ENCODE measurements at regions not wholly inside any gene's neighbourhood (a gene's known extent, or its start where the extent isn't known, plus 50 kb on each side); places are given as distances from the start of the nearest gene placed in this dataset.

- Histone ChIP-seq H3K36me3 (no peaks in the 10 kb centered on the region), H3K9me3 (peaks cover 0 to 5% (median 0%) of the 10 kb centered on the region in 4 donors), H3K4me3 (no peak overlapping the region), H3K4me1 (no peaks in the 10 kb centered on the region), H3K27ac (replicated peaks in 1 of 4) (no peak overlapping the region), H3K27me3 (peaks cover 0 to 2% (median 0%) of the 10 kb centered on the region in 4 donors)
- intact Hi-C loops (cut with DNase I), result no loop called here
- TF ChIP-seq EP300 (IDR thresholded peaks at IDR 0.05), result no peak
- TF ChIP-seq POLR2A (IDR thresholded peaks at IDR 0.05; ENCODE audit: low read depth), result no peak
- no peak for TF ChIP-seq POLR2AphosphoS5 (IDR thresholded peaks at IDR 0.05)
- no peak for TF ChIP-seq CTCF (IDR thresholded peaks at IDR 0.05)
- 95% methylated on average over 2 of the region's 2 CpGs for WGBS
- no peak for DNase-seq (ENCODE audit: extremely low spot score)
Observed at GRCh38 chr1:230542681-230543080, 99.6 kb upstream of the COG2 start.

- Histone ChIP-seq H3K27ac (replicated peaks in 1 of 4) (no peak overlapping the region), H3K27me3 (peaks cover 0 to 8% (median 0%) of the 10 kb centered on the region in 4 donors), H3K4me3 (no peak overlapping the region), H3K9me3 (peaks cover 0 to 8% (median 0%) of the 10 kb centered on the region in 4 donors), H3K36me3 (no peaks in the 10 kb centered on the region), H3K4me1 (no peaks in the 10 kb centered on the region)
- intact Hi-C loops (cut with DNase I), result no loop called here
- DNase-seq (ENCODE audit: extremely low spot score), result peak; percentile 14
- TF ChIP-seq POLR2AphosphoS5 (IDR thresholded peaks at IDR 0.05), result no peak
- TF ChIP-seq CTCF (IDR thresholded peaks at IDR 0.05), result no peak
- no peak for TF ChIP-seq POLR2A (IDR thresholded peaks at IDR 0.05; ENCODE audit: low read depth)
- TF ChIP-seq EP300 (IDR thresholded peaks at IDR 0.05), result no peak
Observed at GRCh38 chr1:230542054-230542453, 100.2 kb upstream of the COG2 start.

GRCh38 chr1:230541306-230541705, 101.0 kb upstream of the COG2 start:
- DNase-seq (ENCODE audit: extremely low spot score), result peak; percentile 29
- Histone ChIP-seq H3K27ac (replicated peaks in 1 of 4) (no peak overlapping the region), H3K27me3 (peaks cover 0 to 10% (median 0%) of the 10 kb centered on the region in 4 donors), H3K9me3 (peaks cover 0 to 8% (median 0%) of the 10 kb centered on the region in 4 donors), H3K4me3 (no peak overlapping the region), H3K4me1 (no peaks in the 10 kb centered on the region), H3K36me3 (no peaks in the 10 kb centered on the region)
- TF ChIP-seq EP300 (IDR thresholded peaks at IDR 0.05), result no peak
- no peak for TF ChIP-seq CTCF (IDR thresholded peaks at IDR 0.05)
- no peak for TF ChIP-seq POLR2A (IDR thresholded peaks at IDR 0.05; ENCODE audit: low read depth)
- TF ChIP-seq POLR2AphosphoS5 (IDR thresholded peaks at IDR 0.05), result no peak
- intact Hi-C loops (cut with DNase I), result no loop called here
- 69% methylated on average over 2 of the region's 2 CpGs for WGBS

GRCh38 chr1:230540421-230541155, 101.7 kb upstream of the COG2 start:
- no peak overlapping the region for H3K27ac ChIP-seq (replicated peaks in 1 of 4)
- DNase-seq (ENCODE audit: extremely low spot score), result peak; percentile 47
- TF ChIP-seq EP300 (IDR thresholded peaks at IDR 0.05), result no peak
- no peak for TF ChIP-seq POLR2AphosphoS5 (IDR thresholded peaks at IDR 0.05)
- TF ChIP-seq CTCF (IDR thresholded peaks at IDR 0.05), result no peak
- TF ChIP-seq POLR2A (IDR thresholded peaks at IDR 0.05; ENCODE audit: low read depth), result no peak
- H3K27me3 ChIP-seq, result peaks cover 0 to 10% (median 0%) of the 10 kb centered on the region in 4 donors
- no peaks in the 10 kb centered on the region for H3K36me3 ChIP-seq
- 42% methylated on average over 6 of the region's 6 CpGs for WGBS
- H3K4me3 ChIP-seq, result no peak overlapping the region
- no peaks in the 10 kb centered on the region for H3K4me1 ChIP-seq
- peaks cover 0 to 10% (median 2%) of the 10 kb centered on the region in 4 donors for H3K9me3 ChIP-seq
- intact Hi-C loops (cut with DNase I), result no loop called here
